ENCODE measurements at regions not wholly inside any gene's neighbourhood (a gene's known extent, or its start where the extent isn't known, plus 50 kb on each side); places are given as distances from the start of the nearest gene placed in this dataset.

DNA sequence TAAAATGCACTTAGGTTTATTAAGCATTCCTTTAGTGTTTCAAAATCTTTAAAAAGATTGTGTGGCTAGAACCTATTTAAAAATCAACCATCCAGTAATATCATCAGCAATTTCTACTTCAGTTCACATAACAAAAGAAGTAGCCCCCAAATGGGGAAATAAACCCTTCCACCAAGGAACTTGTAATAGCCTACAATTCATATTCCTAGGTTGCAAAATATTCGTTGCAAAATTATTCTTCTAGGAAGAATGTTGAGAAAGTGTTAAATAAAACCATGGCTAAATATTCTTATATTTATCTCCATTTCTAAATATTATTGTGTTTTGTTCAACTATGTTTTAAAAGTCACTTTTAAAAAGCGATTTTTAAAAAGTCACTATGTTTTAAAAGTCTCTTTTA, 177.9 kb upstream of the PRLR start:
- no TSS peak for BruUV-seq (replicated peaks)
- Histone ChIP-seq H3K79me2 (ENCODE audit: insufficient read depth, low read length) (no peaks in the 10 kb centered on the region), H2AFZ (ENCODE audit: low read length) (no peak overlapping the region), H3K36me3 (replicated peaks in 1 of 2; ENCODE audit: control insufficient read depth in 1 of 2, insufficient read depth in 2 of 2, low read length in 2 of 2) (no peaks in the 10 kb centered on the region), H3K4me2 (ENCODE audit: low read depth, low read length) (no peak overlapping the region), H3K27ac (ENCODE audit: extremely low read length, insufficient read depth, low read length) (no peak overlapping the region), H4K20me1 (ENCODE audit: insufficient read depth, low read length) (no peaks in the 10 kb centered on the region), H3K27me3 (ENCODE audit: control insufficient read depth in 1 of 2, insufficient read depth in 2 of 2, low read length in 2 of 2) (no peaks in the 10 kb centered on the region), H3K4me1 (ENCODE audit: insufficient read depth, low read length) (no peaks in the 10 kb centered on the region), H3K9ac (ENCODE audit: insufficient read depth, low read depth, low read length) (no peak overlapping the region), H3K9me3 (ENCODE audit: low read length) (no peaks in the 10 kb centered on the region), H3K4me3 (replicated peaks in 1 of 3; ENCODE audit: insufficient read depth in 1 of 3, low read depth in 2 of 3, low read length in 3 of 3) (no peak overlapping the region)
- intact Hi-C loops (cut with micrococcal nuclease; ENCODE audit: unreplicated experiment), result no loop called here
- ATAC-seq (no peak), DNase-seq (ENCODE audit: low spot score) (no peak), FAIRE-seq (no peak)
- WGBS (ENCODE audit: low lambda C conversion rate), result 18% methylated on average over 2 of the region's 2 CpGs
- CTCF ChIA-PET (ENCODE audit: low intra/inter-chr PET ratio, low total read pairs), result no interaction called here
- in situ Hi-C loops (cut with HindIII; ENCODE audit: extremely low pct_ligation_motif_present, low pct_unique_long_range_greater_than_20kb), result no loop called here
- no peak for TF ChIP-seq MEIS2 (CRISPR knock-in tag; IDR thresholded peaks at IDR 0.05)
- no peak for TF ChIP-seq ZNF230 (CRISPR knock-in tag; IDR thresholded peaks at IDR 0.05)
- no peak for TF ChIP-seq KLF15 (CRISPR knock-in tag; IDR thresholded peaks at IDR 0.05; ENCODE audit: borderline replicate concordance)
- TF ChIP-seq ELF3 (CRISPR knock-in tag; IDR thresholded peaks at IDR 0.05), result no peak
- TF ChIP-seq HMG20B (CRISPR knock-in tag; conservative IDR thresholded peaks at IDR 0.05), result no peak
- TF ChIP-seq, protein P1, sequence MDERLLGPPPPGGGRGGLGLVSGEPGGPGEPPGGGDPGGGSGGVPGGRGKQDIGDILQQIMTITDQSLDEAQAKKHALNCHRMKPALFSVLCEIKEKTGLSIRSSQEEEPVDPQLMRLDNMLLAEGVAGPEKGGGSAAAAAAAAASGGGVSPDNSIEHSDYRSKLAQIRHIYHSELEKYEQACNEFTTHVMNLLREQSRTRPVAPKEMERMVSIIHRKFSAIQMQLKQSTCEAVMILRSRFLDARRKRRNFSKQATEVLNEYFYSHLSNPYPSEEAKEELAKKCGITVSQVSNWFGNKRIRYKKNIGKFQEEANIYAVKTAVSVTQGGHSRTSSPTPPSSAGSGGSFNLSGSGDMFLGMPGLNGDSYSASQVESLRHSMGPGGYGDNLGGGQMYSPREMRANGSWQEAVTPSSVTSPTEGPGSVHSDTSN (CRISPR knock-in tag; IDR thresholded peaks at IDR 0.05), result no peak
- TF ChIP-seq HCFC1 (IDR thresholded peaks at IDR 0.05; ENCODE audit: low read depth, low read length), result no peak
- no peak for TF ChIP-seq ZNF75D (CRISPR knock-in tag; IDR thresholded peaks at IDR 0.05; ENCODE audit: borderline replicate concordance)
- no peak for TF ChIP-seq ZNF781 (CRISPR knock-in tag; IDR thresholded peaks at IDR 0.05; ENCODE audit: borderline replicate concordance, not compliant biosample characterization)
- TF ChIP-seq ZNF264 (CRISPR knock-in tag; IDR thresholded peaks at IDR 0.05), result no peak
- TF ChIP-seq REPIN1 (CRISPR knock-in tag; IDR thresholded peaks at IDR 0.05; ENCODE audit: borderline replicate concordance, low read depth), result no peak
- no peak for TF ChIP-seq NONO (IDR thresholded peaks at IDR 0.05)
- no peak for TF ChIP-seq NONO (CRISPR knock-in tag; conservative IDR thresholded peaks at IDR 0.05)
- POLR2A ChIA-PET, result no interaction called here

Data from HepG2 (cell line).